Nephron (organoid): ENCODE measurements at regions not wholly inside any gene's neighbourhood (a gene's known extent, or its start where the extent isn't known, plus 50 kb on each side); places are given as distances from the start of the nearest gene placed in this dataset.

Experiments used
- H3K27ac Mint-ChIP-seq, 3 experiments: 2 replicates each; pipeline ENCODE4 v1.8.0; 2020; ENCODE audit warnings: mixed read lengths in 3 of 3, mild to moderate bottlenecking in 2 of 3, moderate library complexity in 1 of 3
- H3K27me3 Mint-ChIP-seq: 2 replicates; pipeline ENCODE4 v1.8.0; 2021; ENCODE audit warnings: low read depth, mild to moderate bottlenecking, moderate library complexity, mixed read lengths
- H3K36me3 Mint-ChIP-seq: 2 replicates; pipeline ENCODE4 v1.8.0; 2020; ENCODE audit warnings: low read depth, mixed read lengths
- H3K4me1 Mint-ChIP-seq: 2 replicates; pipeline ENCODE4 v1.8.0; 2020; ENCODE audit warnings: mixed read lengths
- H3K4me3 Mint-ChIP-seq, 3 experiments: 2 replicates each; pipeline ENCODE4 v1.8.0; 2020; ENCODE audit warnings: mild to moderate bottlenecking in 3 of 3, mixed read lengths in 3 of 3, moderate library complexity in 2 of 3
- H3K9me3 Mint-ChIP-seq: 2 replicates; pipeline ENCODE4 v1.8.0; 2020; ENCODE audit warnings: mixed read lengths
- CTCF ChIP-seq, 3 experiments: fragments of 200-600 bp; sonication (generic); IDR thresholded peaks; one replicate each; pipeline ENCODE4 v1.5.0; 2021; ENCODE audit warnings: antibody characterized with exemption in 3 of 3; ENCODE audit not compliant: unreplicated experiment in 3 of 3

GRCh38 chr16:65895486-65895885 is 471.0 kb upstream of the CDH5 start:
- no peaks in the 10 kb centered on the region for H3K36me3 Mint-ChIP-seq
- no peak overlapping the region for H3K27ac Mint-ChIP-seq
- H3K4me1 Mint-ChIP-seq: no peaks in the 10 kb centered on the region
- H3K4me3 Mint-ChIP-seq: no peak overlapping the region
- no peaks in the 10 kb centered on the region for H3K9me3 Mint-ChIP-seq
- no peak for TF ChIP-seq CTCF (IDR thresholded peaks at IDR 0.05; ENCODE audit: unreplicated experiment in 3 of 3)
- H3K27me3 Mint-ChIP-seq: peaks cover 7% of the 10 kb centered on the region

- H3K4me3 Mint-ChIP-seq: no peak overlapping the region
- H3K27me3 Mint-ChIP-seq: peaks cover 4% of the 10 kb centered on the region
- no peak for TF ChIP-seq CTCF (IDR thresholded peaks at IDR 0.05; ENCODE audit: unreplicated experiment in 3 of 3)
- H3K4me1 Mint-ChIP-seq: peaks cover 9% of the 10 kb centered on the region
- no peaks in the 10 kb centered on the region for H3K36me3 Mint-ChIP-seq
- no peaks in the 10 kb centered on the region for H3K9me3 Mint-ChIP-seq
- H3K27ac Mint-ChIP-seq: no peak overlapping the region
Observed at GRCh38 chr16:65890203-65890602, 476.3 kb upstream of the CDH5 start.

- H3K27ac Mint-ChIP-seq: peak overlapping the region in 2 of 3 experiments; percentile 21 to 58
- H3K36me3 Mint-ChIP-seq: no peaks in the 10 kb centered on the region
- H3K27me3 Mint-ChIP-seq: no peaks in the 10 kb centered on the region
- peaks cover 9% of the 10 kb centered on the region for H3K4me1 Mint-ChIP-seq
- H3K4me3 Mint-ChIP-seq: no peak overlapping the region
- H3K9me3 Mint-ChIP-seq: no peaks in the 10 kb centered on the region
- no peak for TF ChIP-seq CTCF (IDR thresholded peaks at IDR 0.05; ENCODE audit: unreplicated experiment in 3 of 3)
Observed at GRCh38 chr16:65889533-65889966, 476.9 kb upstream of the CDH5 start.

GRCh38 chr16:65888201-65888600 is 478.3 kb upstream of the CDH5 start:
- H3K27ac Mint-ChIP-seq: no peak overlapping the region
- H3K4me3 Mint-ChIP-seq: no peak overlapping the region
- peaks cover 9% of the 10 kb centered on the region for H3K4me1 Mint-ChIP-seq
- no peaks in the 10 kb centered on the region for H3K36me3 Mint-ChIP-seq
- TF ChIP-seq CTCF (IDR thresholded peaks at IDR 0.05; ENCODE audit: unreplicated experiment in 3 of 3): no peak
- no peaks in the 10 kb centered on the region for H3K27me3 Mint-ChIP-seq
- H3K9me3 Mint-ChIP-seq: no peaks in the 10 kb centered on the region

GRCh38 chr16:65884018-65884417 is 482.5 kb upstream of the CDH5 start:
- no peak for TF ChIP-seq CTCF (IDR thresholded peaks at IDR 0.05; ENCODE audit: unreplicated experiment in 3 of 3)

GRCh38 chr16:65878347-65878746 is 488.1 kb upstream of the CDH5 start:
- Mint-ChIP-seq H3K36me3 (no peaks in the 10 kb centered on the region), H3K4me1 (peaks cover 28% of the 10 kb centered on the region), H3K9me3 (peaks cover 4% of the 10 kb centered on the region), H3K27me3 (no peaks in the 10 kb centered on the region), H3K27ac (no peak overlapping the region), H3K4me3 (no peak overlapping the region)
- TF ChIP-seq CTCF (IDR thresholded peaks at IDR 0.05; ENCODE audit: unreplicated experiment in 3 of 3): no peak

More at GRCh38 chr16:65884018-65884417, 482.5 kb upstream of the CDH5 start:
- H3K27me3 Mint-ChIP-seq: no peaks in the 10 kb centered on the region
- no peak overlapping the region for H3K4me3 Mint-ChIP-seq
- no peak overlapping the region for H3K27ac Mint-ChIP-seq
- peaks cover 4% of the 10 kb centered on the region for H3K9me3 Mint-ChIP-seq
- no peaks in the 10 kb centered on the region for H3K36me3 Mint-ChIP-seq
- peaks cover under 1% of the 10 kb centered on the region for H3K4me1 Mint-ChIP-seq
